ENCODE measurements at regions not wholly inside any gene's neighbourhood (a gene's known extent, or its start where the extent isn't known, plus 50 kb on each side); places are given as distances from the start of the nearest gene placed in this dataset.

DNA sequence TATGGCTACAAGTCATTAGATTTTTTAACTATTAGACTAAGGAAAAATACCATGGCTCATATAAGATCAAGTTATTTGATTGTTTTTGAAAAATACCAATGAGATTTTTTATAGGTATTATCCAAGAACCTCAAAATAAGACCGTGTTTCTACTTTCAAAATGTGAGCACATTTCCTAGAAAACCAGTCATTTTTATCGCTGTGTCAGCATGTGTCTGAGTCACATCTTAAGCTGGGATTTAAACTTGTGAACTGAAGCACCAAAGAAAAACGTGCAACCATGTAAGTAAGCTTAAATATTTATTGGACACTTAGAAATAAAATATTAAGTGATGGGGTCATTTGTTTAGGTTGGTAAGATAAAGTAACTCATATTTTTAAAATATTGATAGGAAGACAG, 1676.0 kb upstream of the NUDT12 start:
- TF ChIP-seq, protein P1, sequence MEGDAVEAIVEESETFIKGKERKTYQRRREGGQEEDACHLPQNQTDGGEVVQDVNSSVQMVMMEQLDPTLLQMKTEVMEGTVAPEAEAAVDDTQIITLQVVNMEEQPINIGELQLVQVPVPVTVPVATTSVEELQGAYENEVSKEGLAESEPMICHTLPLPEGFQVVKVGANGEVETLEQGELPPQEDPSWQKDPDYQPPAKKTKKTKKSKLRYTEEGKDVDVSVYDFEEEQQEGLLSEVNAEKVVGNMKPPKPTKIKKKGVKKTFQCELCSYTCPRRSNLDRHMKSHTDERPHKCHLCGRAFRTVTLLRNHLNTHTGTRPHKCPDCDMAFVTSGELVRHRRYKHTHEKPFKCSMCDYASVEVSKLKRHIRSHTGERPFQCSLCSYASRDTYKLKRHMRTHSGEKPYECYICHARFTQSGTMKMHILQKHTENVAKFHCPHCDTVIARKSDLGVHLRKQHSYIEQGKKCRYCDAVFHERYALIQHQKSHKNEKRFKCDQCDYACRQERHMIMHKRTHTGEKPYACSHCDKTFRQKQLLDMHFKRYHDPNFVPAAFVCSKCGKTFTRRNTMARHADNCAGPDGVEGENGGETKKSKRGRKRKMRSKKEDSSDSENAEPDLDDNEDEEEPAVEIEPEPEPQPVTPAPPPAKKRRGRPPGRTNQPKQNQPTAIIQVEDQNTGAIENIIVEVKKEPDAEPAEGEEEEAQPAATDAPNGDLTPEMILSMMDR (IDR thresholded peaks at IDR 0.05; ENCODE audit: insufficient read depth, low read depth, low read length): no peak
- TF ChIP-seq EZH2 (IDR thresholded peaks at IDR 0.05; ENCODE audit: insufficient read depth, low read length): no peak

Measured in astrocyte (in vitro differentiated cells and primary cell).